HCEC 1CT (cell line): ENCODE measurements at regions not wholly inside any gene's neighbourhood (a gene's known extent, or its start where the extent isn't known, plus 50 kb on each side); places are given as distances from the start of the nearest gene placed in this dataset.
"Not testable (repeated sequence)": the region's sequence is repeated elsewhere in the genome, so short reads cannot be mapped to it uniquely, and the experiment has no call there.

Experiments
- DNase-seq: peaks from one replicate; pipeline ENCODE4 v3.0.0-alpha.2; 2017

- DNase-seq = no peak
Measured at GRCh38 chr2:22947741-22948140, 437.2 kb upstream of the KLHL29 start.

- no peak for DNase-seq
Measured at GRCh38 chr2:22950431-22950830, 434.5 kb upstream of the KLHL29 start.

- no peak for DNase-seq
Measured at GRCh38 chr2:22952656-22953225, 432.2 kb upstream of the KLHL29 start.

GRCh38 chr2:22957446-22957845 is 427.5 kb upstream of the KLHL29 start:
- no peak for DNase-seq

- no peak for DNase-seq
Measured at GRCh38 chr2:22958308-22958707, 426.7 kb upstream of the KLHL29 start.

- no peak for DNase-seq
Measured at GRCh38 chr2:22967756-22968155, 417.2 kb upstream of the KLHL29 start.

GRCh38 chr2:22970284-22970975 is 414.5 kb upstream of the KLHL29 start:
- no peak for DNase-seq

- no peak for DNase-seq
Measured at GRCh38 chr2:22970991-22971390, 414.0 kb upstream of the KLHL29 start.

- no peak for DNase-seq
Measured at GRCh38 chr2:22981785-22982184, 403.2 kb upstream of the KLHL29 start.

- not testable (repeated sequence) for DNase-seq
Measured at GRCh38 chr2:22984152-22984551, 400.8 kb upstream of the KLHL29 start.

GRCh38 chr2:22990246-22990645 is 394.7 kb upstream of the KLHL29 start:
- DNase-seq = no peak

- DNase-seq = no peak
Measured at GRCh38 chr2:22991844-22992243, 393.1 kb upstream of the KLHL29 start.

- DNase-seq = no peak
Measured at GRCh38 chr2:22992441-22992840, 392.5 kb upstream of the KLHL29 start.

GRCh38 chr2:22993250-22993649 is 391.7 kb upstream of the KLHL29 start:
- DNase-seq = no peak

GRCh38 chr2:22995576-22995975 is 389.4 kb upstream of the KLHL29 start:
- no peak for DNase-seq

- no peak for DNase-seq
Measured at GRCh38 chr2:22996911-22997310, 388.1 kb upstream of the KLHL29 start.

GRCh38 chr2:22998359-22998758 is 386.6 kb upstream of the KLHL29 start:
- no peak for DNase-seq

GRCh38 chr2:22999951-23000350 is 385.0 kb upstream of the KLHL29 start:
- no peak for DNase-seq

GRCh38 chr2:23002234-23002633 is 382.7 kb upstream of the KLHL29 start:
- no peak for DNase-seq

- no peak for DNase-seq
Measured at GRCh38 chr2:23005469-23005868, 379.5 kb upstream of the KLHL29 start.

- no peak for DNase-seq
Measured at GRCh38 chr2:23007631-23008235, 377.2 kb upstream of the KLHL29 start.

- DNase-seq = no peak
Measured at GRCh38 chr2:23008440-23008839, 376.5 kb upstream of the KLHL29 start.

GRCh38 chr2:23008951-23009350 is 376.0 kb upstream of the KLHL29 start:
- DNase-seq = no peak

- DNase-seq = no peak
Measured at GRCh38 chr2:23009545-23010149, 375.3 kb upstream of the KLHL29 start.
